Hematopoietic multipotent progenitor cell treated with erythropoietin and hydrocortisone succinate and interleukin-3 and kit ligand, for 8 days (in vitro differentiated cells): ENCODE measurements at regions not wholly inside any gene's neighbourhood (a gene's known extent, or its start where the extent isn't known, plus 50 kb on each side); places are given as distances from the start of the nearest gene placed in this dataset.

ENCODE experiments used
- DNase-seq: peaks from one replicate; pipeline ENCODE4 v3.0.0-alpha.2; 2015

GRCh38 chr7:45972629-45973312 lies 51.7 kb upstream of the IGFBP3 start:
- no peak for DNase-seq

GRCh38 chr7:45971661-45972175 lies 50.6 kb upstream of the IGFBP3 start:
- no peak for DNase-seq

- DNase-seq, result no peak
Measured at GRCh38 chr7:45971171-45971570, 50.1 kb upstream of the IGFBP3 start.
